K562 (cell line): ENCODE measurements at regions not wholly inside any gene's neighbourhood (a gene's known extent, or its start where the extent isn't known, plus 50 kb on each side); places are given as distances from the start of the nearest gene placed in this dataset.
A peak's percentile ranks its signal among the peaks of the same experiment; 100 is the strongest.

Experiments
- CHD7 ChIP-seq: fragments of 200-600 bp; sonication (generic); IDR thresholded peaks from one replicate; pipeline ENCODE4 v1.6.1; 2012; ENCODE audit warnings: mild to moderate bottlenecking, low read depth, low read length, inconsistent platforms
- ESRRB ChIP-seq: fragments of 250-450 bp; sonication (Bioruptor Pico); IDR thresholded peaks from 2 replicates; pipeline ENCODE4 v1.5.0; 2020; ENCODE audit warnings: mild to moderate bottlenecking, moderate library complexity, borderline replicate concordance
- OTX1 ChIP-seq: fragments of 450-650 bp; formaldehyde crosslinking; IDR thresholded peaks from 2 replicates; pipeline ENCODE4 v1.4.0; 2022; ENCODE audit warnings: mild to moderate bottlenecking
- PHB2 ChIP-seq: fragments of 450-650 bp; IDR thresholded peaks from 2 replicates; pipeline ENCODE4 v1.6.1; 2017; ENCODE audit warnings: low read depth
- SRSF3 ChIP-seq: fragments of 200-400 bp; formaldehyde crosslinking; IDR thresholded peaks from 2 replicates; pipeline ENCODE4 v1.6.1; 2016; ENCODE audit warnings: mild to moderate bottlenecking, low read length, moderate library complexity; ENCODE audit not compliant: insufficient read depth
- TAF15 ChIP-seq: fragments of 200-400 bp; formaldehyde crosslinking; IDR thresholded peaks from 2 replicates; pipeline ENCODE4 v1.6.1; 2017; ENCODE audit warnings: mild to moderate bottlenecking, low read depth, low read length, moderate library complexity
- TRIM24 ChIP-seq, 2 experiments: fragments of 450-650 bp; IDR thresholded peaks; 2 replicates each; pipeline ENCODE4 v1.6.1; 2016
- ZNF133 ChIP-seq: fragments of 250-450 bp; sonication (Bioruptor Pico); IDR thresholded peaks from 2 replicates; pipeline ENCODE4 v1.4.0; 2020; ENCODE audit warnings: mild to moderate bottlenecking
- ZNF717 ChIP-seq: fragments of 250-450 bp; sonication (Bioruptor Pico); IDR thresholded peaks from 2 replicates; pipeline ENCODE4 v1.5.0; 2021
- TF ChIP-seq, protein P1 (sequence below): sonication (generic); formaldehyde crosslinking; IDR thresholded peaks from 2 replicates; pipeline ENCODE4 v1.8.1; 2023; ENCODE audit warnings: mild to moderate bottlenecking, missing genetic modification reagents
- TF ChIP-seq, protein P2 (sequence below): sonication (generic); formaldehyde crosslinking; IDR thresholded peaks from 2 replicates; pipeline ENCODE4 v1.8.0; 2023; ENCODE audit warnings: mild to moderate bottlenecking, missing genetic modification reagents

DNA sequence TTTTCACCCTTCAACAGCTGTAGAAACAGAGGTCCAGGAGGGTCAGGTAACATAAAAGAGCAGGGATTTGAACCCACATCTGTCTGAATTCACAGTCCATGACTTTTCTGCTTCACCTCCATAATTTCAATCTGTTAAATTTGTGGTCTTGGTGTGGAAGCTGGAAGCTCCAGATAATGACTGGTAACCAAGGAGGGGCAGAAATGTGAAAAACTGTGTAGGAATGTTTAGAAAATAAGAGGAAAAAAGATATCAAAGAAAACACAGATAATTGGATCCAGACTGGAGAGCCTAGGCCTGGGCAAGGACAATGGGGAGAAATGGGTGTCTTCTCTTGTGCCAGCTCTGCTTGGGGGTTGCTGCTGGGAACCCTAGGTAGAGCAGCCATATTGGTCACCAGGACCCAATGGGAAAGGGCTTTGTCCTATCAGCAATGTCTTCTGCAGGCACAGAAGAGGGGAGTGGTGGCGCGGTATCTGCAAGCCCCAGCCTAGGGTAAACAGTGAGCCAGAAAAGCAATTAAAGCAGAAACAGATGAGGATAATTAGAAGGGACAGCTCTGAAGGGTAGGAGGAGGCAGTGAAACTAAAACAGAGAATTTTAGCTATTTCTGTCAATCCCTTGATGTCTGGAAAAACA lies 54.3 kb upstream of the CCDC91 start (continued):
- TF ChIP-seq CHD7: no peak
- TF ChIP-seq ZNF717 (CRISPR knock-in tag): no peak
- TF ChIP-seq PHB2: peak; percentile 79
- peak; percentile 78 to 83; a peak in 3 of 4 replicates for TF ChIP-seq TRIM24 (IDR thresholded peaks at IDR 0.05)
- TF ChIP-seq, protein P1, sequence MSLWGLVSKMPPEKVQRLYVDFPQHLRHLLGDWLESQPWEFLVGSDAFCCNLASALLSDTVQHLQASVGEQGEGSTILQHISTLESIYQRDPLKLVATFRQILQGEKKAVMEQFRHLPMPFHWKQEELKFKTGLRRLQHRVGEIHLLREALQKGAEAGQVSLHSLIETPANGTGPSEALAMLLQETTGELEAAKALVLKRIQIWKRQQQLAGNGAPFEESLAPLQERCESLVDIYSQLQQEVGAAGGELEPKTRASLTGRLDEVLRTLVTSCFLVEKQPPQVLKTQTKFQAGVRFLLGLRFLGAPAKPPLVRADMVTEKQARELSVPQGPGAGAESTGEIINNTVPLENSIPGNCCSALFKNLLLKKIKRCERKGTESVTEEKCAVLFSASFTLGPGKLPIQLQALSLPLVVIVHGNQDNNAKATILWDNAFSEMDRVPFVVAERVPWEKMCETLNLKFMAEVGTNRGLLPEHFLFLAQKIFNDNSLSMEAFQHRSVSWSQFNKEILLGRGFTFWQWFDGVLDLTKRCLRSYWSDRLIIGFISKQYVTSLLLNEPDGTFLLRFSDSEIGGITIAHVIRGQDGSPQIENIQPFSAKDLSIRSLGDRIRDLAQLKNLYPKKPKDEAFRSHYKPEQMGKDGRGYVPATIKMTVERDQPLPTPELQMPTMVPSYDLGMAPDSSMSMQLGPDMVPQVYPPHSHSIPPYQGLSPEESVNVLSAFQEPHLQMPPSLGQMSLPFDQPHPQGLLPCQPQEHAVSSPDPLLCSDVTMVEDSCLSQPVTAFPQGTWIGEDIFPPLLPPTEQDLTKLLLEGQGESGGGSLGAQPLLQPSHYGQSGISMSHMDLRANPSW (CRISPR knock-in tag): no peak
- TF ChIP-seq SRSF3: no peak
- TF ChIP-seq TAF15: no peak
- TF ChIP-seq ZNF133 (CRISPR knock-in tag): no peak
- TF ChIP-seq, protein P2, sequence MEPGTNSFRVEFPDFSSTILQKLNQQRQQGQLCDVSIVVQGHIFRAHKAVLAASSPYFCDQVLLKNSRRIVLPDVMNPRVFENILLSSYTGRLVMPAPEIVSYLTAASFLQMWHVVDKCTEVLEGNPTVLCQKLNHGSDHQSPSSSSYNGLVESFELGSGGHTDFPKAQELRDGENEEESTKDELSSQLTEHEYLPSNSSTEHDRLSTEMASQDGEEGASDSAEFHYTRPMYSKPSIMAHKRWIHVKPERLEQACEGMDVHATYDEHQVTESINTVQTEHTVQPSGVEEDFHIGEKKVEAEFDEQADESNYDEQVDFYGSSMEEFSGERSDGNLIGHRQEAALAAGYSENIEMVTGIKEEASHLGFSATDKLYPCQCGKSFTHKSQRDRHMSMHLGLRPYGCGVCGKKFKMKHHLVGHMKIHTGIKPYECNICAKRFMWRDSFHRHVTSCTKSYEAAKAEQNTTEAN (CRISPR knock-in tag): no peak
- no peak for TF ChIP-seq ESRRB (CRISPR knock-in tag)
- no peak for TF ChIP-seq OTX1 (CRISPR knock-in tag)
